WI38 (cell line): ENCODE measurements at regions not wholly inside any gene's neighbourhood (a gene's known extent, or its start where the extent isn't known, plus 50 kb on each side); places are given as distances from the start of the nearest gene placed in this dataset.
"Not testable (repeated sequence)": the region's sequence is repeated elsewhere in the genome, so short reads cannot be mapped to it uniquely, and the experiment has no call there.

Experiments
- H3K4me3 ChIP-seq: 2 replicates; pipeline ENCODE4 v1.5.1; 2011; ENCODE audit warnings: low read depth, mild to moderate bottlenecking, control low read depth, low read length
- TF ChIP-seq, protein P1 (sequence below): IDR thresholded peaks from 2 replicates; pipeline ENCODE4 v1.5.1; 2012; ENCODE audit warnings: low read depth, mild to moderate bottlenecking, control low read depth, low read length

DNA sequence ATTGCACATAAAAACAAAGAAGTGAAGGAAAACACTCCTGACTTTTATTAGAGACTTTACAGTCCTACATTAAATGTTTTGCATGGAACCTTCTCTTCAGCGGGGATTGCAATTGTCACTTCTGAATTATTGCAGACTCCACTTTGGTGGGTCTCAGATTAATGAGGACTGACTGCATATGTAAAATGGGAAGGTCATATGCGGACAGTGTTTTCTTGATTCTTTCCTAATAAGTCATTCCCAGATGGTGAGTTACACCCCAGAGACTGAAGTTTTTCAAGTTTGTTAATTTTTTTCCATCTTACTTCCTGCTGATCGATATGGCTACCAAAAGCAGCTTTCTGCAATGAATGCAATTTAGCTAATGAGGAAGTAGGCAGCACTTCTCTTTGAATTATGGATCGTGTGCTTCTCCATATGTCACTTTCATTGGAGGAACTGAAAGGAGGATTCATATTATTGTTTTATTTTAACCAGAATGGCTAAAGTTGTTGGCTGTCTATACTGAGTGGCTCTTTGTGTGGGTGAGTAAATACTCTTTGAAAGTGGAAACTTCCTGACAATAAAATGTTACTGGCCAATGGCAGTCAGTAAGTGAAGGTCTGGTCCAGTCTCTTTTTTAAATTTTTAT, 119.3 kb upstream of the CLNK start:
- TF ChIP-seq, protein P1, sequence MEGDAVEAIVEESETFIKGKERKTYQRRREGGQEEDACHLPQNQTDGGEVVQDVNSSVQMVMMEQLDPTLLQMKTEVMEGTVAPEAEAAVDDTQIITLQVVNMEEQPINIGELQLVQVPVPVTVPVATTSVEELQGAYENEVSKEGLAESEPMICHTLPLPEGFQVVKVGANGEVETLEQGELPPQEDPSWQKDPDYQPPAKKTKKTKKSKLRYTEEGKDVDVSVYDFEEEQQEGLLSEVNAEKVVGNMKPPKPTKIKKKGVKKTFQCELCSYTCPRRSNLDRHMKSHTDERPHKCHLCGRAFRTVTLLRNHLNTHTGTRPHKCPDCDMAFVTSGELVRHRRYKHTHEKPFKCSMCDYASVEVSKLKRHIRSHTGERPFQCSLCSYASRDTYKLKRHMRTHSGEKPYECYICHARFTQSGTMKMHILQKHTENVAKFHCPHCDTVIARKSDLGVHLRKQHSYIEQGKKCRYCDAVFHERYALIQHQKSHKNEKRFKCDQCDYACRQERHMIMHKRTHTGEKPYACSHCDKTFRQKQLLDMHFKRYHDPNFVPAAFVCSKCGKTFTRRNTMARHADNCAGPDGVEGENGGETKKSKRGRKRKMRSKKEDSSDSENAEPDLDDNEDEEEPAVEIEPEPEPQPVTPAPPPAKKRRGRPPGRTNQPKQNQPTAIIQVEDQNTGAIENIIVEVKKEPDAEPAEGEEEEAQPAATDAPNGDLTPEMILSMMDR: no peak

DNA sequence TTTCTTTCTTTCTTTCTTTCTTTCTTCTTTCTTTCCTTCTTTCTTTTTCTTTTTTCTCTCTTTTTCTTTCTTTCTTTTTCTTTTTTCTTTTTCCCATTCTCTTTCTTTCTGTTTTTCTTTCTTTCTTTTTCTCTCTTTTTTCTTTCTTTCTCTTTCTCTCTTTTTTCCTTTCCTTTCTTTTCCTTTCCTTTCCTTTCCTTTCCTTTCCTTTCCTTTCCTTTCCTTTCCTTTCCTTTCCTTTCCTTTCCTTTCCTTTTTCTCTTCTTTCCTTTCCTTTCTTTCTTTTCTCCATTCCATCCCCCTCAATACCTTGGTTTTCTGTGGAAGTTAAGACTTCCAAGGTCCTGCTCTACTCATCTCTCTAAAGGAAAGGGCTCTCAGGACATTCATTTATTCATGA, 102.8 kb upstream of the CLNK start:
- TF ChIP-seq, protein P1: no peak
- no peak overlapping the region for H3K4me3 ChIP-seq

More for the DNA sequence above, 119.3 kb upstream of the CLNK start:
- no peak overlapping the region for H3K4me3 ChIP-seq

DNA sequence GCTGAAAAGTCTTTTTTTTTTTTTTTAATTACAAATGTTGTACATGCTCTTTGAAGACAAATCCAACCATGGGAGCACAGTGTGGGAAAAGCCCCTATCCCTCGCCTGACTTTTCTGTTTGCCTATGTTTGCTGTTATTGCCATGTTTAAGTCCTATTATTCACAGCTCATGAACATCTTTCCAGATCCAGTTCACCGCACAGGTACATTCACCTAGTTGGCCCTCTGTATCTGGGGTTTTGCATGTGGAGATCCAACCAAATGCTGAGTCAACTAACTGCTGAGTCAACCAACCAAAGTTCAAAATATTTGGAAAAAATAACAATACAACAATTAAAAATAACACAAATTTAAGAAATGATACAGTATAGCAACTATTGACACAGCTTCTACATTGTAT, 100.1 kb upstream of the CLNK start:
- H3K4me3 ChIP-seq: no peak overlapping the region
- TF ChIP-seq, protein P1: no peak

DNA sequence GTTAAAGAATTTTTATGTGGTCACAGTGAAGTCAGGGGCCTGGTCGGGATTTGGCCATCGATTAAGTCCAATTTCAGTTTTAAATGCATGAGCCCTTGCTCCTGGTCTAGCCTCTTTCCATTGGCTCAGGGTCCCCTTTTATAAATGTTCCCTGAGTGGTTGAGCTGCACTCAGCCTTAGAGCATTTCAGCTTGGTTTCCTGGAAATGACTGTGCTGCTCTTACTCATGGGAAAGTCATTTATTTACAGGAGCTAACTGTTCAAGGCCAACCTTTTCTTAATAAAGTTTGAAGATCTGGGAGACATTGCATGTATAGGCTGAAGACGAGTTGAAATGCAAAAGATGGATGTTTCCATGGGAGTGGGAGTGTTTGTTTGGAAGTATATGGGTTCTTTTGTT, 98.8 kb upstream of the CLNK start:
- H3K4me3 ChIP-seq: no peak overlapping the region
- TF ChIP-seq, protein P1: no peak

DNA sequence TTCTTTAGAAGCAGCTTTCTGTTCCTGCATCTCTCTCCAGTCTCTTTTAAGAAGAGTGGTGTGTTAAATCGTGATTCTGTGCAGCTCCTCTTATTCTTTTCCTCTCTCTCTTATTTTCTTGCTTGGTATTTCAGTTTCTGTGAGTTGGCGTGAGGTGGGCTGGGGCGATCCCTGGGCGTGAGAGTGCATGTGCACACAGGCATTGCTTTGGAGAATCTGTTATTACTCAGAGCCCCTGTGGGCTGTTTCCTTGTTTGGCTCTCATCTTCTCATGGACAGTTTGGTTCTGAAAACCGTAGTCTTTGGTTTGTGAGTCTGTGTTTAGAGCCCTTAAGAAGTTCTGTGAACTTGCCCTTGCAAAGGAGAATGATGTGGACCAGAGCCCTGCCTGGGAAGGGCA, 97.2 kb upstream of the CLNK start:
- no peak overlapping the region for H3K4me3 ChIP-seq
- TF ChIP-seq, protein P1: no peak

DNA sequence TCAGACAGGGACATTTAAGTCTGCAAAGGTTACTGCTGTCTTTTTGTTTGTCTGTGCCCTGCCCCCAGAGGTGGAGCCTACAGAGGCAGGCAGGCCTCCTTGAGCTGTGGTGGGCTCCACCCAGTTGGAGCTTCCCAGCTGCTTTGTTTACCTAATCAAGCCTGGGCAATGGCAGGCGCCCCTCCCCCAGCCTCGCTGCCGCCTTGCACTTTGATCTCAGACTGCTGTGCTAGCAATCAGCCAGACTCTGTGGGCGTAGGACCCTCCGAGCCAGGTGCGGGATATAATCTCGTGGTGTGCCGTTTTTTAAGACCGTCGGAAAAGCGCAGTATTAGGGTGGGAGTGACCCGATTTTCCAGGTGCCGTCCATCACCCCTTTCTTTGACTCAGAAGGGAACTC, 96.2 kb upstream of the CLNK start:
- not testable (repeated sequence) for H3K4me3 ChIP-seq

DNA sequence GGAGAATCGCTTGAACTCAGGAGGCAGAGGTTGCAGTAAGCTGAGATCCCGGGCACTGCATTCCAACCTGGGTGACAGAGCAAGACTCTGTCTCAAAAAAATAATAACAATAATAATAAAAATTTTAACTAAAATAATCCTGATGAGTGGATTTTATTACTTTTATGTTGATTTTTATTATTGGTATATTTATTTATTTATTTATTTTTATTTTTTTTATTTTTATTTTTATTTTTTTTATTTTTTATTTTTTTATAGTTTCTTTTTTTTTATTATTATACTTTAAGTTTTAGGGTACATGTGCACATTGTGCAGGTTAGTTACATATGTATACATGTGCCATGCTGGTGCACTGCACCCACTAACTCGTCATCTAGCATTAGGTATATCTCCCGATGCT, 90.6 kb upstream of the CLNK start:
- H3K4me3 ChIP-seq: not testable (repeated sequence)

DNA sequence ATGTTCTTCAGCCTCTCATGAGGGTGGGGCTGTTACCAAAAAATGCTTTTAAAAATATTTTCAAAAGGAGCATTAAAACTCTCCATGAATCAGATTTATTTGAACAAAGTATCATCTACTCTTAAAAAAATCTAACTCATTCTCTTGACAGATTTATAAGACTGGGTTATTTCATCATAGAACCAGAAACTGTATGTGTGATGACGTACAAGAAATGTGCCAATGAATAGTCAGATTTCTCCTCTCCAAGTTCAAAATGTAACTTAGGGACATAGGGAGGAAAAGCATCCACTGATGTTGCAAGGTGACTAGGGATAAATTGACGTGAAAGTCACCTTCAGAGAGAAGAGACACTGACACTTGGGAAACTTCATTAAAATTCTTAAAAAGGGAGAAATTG, 89.1 kb upstream of the CLNK start:
- TF ChIP-seq, protein P1: no peak
- H3K4me3 ChIP-seq: no peak overlapping the region
